Raji (cell line): ENCODE measurements at regions not wholly inside any gene's neighbourhood (a gene's known extent, or its start where the extent isn't known, plus 50 kb on each side); places are given as distances from the start of the nearest gene placed in this dataset.

Experiments used
- POLR2A ChIP-seq: IDR thresholded peaks from 2 replicates; pipeline ENCODE4 v1.6.1; 2011; ENCODE audit warnings: low read depth, low read length, control low read depth; ENCODE audit not compliant: insufficient read depth

DNA sequence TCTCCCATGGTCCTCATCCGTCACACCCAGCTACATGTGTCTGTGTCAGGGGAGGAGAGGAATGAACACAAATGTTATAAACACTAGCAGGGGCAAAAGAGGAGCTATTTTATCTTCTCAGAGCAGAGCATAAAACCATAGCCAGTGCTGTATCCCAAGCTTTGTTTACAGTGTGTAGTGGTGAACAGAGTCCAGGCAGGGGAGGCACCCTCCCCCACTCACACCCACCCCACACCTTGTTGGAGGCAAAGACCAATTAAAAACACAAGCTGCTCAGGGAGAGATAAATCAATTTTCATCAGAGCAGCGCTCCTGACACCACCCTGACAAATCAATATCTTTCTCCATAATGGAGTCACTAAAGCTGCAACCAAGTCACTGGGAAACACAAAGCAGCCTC is 132.6 kb upstream of the CCL2 start:
- TF ChIP-seq POLR2A: no peak

DNA sequence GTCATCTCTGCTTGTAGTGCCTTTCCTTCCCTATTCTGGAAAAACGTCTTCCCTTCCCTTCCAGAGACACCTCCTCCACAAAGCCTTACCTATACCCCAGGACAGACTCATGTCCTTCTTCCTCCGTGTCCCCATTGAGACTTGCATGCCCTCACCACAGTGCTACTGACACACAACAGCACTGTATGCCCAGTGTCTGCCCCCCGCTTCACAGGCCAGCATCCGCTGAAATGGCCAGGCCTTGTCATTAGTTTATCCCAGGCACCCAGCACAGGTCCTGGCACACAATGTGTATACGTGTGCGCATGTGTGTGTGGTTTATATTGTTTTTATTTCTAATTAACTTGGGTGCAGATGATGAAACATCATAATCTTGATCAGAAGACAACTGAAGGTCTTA is 130.1 kb upstream of the CCL2 start:
- TF ChIP-seq POLR2A: no peak

DNA sequence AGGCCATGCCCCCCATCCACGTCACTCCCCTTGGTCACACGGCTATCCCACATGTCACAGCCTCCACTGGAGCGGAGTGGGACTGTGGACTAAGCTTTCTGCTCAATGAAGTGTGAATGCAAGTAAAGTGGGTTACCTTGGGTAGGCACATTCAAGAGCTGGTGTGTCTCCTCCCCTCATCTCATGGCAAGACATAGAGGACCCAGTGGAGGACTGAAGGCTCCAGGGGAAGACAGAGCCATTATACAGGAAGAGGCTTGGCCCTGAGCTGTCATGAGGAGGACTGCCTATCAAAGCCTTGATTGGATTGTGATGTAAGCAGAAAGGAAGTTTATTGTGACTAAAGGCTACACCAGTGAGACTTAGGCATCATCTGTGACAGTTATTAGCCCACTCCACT is 129.2 kb upstream of the CCL2 start:
- TF ChIP-seq POLR2A: no peak

GRCh38 chr17:34126496-34126895 is 128.6 kb upstream of the CCL2 start:
- TF ChIP-seq POLR2A: no peak

DNA sequence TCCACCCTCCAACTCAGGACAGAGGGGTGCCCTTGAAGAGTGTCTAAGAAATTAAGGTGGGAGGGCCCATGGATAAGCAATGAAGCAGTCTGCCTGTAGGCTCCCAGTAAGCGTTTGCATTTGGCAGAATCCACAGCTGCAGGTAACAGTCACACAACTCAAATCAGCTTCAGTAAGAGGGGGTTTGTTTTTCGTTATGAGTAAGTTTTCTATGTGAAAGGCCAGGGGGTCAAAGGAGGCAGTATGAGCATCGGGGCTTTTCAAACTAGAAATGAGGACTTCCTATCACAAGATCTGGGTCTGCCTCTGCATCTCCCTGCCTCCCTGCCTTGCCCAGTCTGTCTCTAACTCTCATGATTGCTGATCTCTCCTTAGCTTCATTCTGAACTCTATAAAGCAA is 128.1 kb upstream of the CCL2 start:
- TF ChIP-seq POLR2A: no peak

DNA sequence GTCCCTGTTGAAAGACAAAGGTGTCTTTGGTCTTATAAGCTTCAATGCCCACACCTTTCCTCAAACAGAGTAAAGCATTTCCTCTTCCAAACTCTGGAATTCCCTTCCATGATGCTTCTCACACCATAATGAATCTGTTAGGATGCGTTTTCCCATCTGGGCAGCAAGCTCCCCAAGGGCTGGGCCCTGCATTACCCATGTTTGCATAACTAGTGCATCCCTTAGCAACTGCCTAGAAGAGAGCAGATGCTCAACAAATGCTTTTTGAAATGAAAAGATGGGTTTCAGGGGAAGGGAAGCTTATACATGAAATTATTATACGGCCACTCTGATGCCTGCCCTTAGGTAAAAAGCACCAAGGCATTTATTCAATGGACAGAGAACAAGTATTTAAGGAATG is 124.5 kb upstream of the CCL2 start:
- no peak for TF ChIP-seq POLR2A

DNA sequence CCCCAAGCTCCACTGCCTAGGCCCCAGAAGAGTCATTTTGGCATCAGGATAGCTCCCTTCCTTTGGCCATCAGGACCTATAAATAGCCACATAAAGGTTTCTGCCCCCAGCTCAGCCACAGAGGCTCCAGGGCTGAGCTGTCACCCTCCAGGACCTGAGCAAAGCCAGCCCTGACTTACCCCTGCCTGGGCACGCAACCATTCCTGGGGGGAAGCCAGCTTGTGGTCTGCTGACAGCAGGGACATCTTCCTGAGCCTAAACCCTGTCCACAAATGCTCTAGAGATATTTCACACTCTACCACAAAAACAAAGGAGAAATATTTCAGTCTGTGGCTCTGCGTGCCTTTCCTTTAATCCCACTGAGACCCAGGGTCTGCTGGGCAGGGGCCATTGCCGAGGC is 123.7 kb upstream of the CCL2 start:
- TF ChIP-seq POLR2A: no peak

DNA sequence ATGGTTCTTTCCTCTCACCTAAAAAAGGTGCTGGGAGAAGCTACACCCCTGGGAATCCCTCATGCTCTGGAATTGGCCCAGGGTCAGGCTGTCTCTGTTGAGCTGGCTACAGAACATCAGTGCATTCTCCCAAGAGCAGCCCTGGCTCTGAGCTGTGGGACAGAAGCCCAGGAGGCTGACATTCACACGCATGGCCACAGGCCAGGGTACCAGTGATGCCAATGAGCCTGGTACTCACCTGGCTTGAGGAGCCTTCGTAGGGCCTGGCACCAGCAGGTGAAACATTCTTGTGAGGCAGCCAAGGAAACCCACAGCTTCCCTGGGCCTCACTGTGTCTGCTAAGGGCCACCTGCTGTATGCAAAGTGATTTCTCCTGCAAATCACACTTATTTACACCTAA is 121.7 kb upstream of the CCL2 start:
- no peak for TF ChIP-seq POLR2A

DNA sequence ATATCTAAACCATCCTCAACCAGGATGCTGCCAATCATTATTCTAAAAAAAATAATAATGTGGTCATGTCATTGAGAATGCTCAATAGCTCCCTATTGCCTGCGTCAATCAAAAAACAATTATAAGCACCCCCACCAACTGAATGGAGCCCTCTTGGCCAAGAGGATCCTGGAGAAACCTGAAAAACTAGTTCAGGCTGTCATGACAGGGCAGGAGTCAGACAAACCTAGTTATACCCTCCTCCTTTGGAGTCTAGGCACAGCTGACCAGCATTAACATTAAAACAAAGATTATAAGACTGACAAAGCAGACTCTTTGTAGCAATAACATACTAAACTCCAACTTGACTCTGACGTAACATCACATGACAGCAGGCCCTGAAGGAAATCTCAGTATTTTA is 119.2 kb upstream of the CCL2 start:
- no peak for TF ChIP-seq POLR2A

GRCh38 chr17:34140006-34140405 is 115.1 kb upstream of the CCL2 start:
- TF ChIP-seq POLR2A: no peak

DNA sequence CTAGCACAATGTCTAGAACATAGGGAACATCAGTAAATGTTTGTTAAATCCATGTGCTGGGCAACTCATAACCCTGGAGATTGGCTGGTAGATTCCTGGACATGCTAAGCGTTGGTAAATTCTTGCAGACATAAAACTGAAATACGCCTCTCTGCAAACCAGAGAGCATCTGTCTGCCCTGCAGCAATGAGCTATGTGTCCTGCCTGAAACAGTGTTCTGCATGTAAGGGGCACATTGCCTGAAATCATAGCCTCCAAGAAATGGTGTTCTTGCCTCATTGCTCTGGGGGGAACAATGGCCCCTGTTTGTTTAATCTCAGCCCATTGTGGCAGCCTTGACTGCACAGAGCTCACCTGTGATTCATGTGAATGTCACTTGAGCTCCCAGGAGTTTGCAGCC is 113.5 kb upstream of the CCL2 start:
- TF ChIP-seq POLR2A: no peak

- TF ChIP-seq POLR2A: no peak
Observed at GRCh38 chr17:34143430-34143829, 111.7 kb upstream of the CCL2 start.

- no peak for TF ChIP-seq POLR2A
Observed at GRCh38 chr17:34146440-34147043, 108.5 kb upstream of the CCL2 start.

- no peak for TF ChIP-seq POLR2A
Observed at GRCh38 chr17:34151102-34151501, 104.0 kb upstream of the CCL2 start.

- TF ChIP-seq POLR2A: no peak
Observed at GRCh38 chr17:34153991-34154390, 101.1 kb upstream of the CCL2 start.

DNA sequence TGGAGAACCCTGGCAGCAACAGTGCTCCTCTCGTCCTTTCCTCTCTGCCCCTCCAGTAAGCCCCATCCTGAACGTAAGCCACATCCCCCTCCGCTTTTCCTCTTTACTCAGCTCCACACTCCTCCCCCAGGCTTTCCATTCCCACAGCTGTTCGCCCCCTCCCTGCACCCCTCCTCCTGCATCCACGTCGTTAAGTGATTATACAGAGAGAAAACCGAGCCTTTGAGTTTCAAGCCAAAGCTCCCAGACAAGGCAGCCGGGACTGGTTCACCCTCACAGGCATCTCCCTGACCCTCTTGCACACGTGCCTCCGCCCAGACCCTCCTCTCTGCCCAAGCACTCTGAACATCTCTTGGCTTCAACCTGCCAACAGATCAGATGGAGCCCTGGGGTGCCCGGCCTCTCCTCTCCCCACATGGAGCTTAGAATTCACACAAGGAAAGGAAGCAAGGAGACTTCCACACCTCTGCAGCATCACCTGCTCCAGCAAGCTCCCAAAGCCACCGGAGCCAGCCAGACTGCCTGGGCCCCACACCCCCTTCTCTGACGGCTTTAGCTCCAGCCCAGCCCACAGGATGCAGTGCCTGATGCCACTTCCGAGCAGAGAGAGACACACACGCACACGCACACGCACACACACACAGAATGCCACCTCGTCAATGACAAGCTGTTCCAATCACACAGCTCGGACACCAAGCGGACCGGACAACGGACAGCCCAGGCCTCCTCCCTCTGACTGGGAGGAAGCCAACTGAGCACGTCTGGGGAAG is 99.9 kb upstream of the CCL2 start:
- no peak for TF ChIP-seq POLR2A

DNA sequence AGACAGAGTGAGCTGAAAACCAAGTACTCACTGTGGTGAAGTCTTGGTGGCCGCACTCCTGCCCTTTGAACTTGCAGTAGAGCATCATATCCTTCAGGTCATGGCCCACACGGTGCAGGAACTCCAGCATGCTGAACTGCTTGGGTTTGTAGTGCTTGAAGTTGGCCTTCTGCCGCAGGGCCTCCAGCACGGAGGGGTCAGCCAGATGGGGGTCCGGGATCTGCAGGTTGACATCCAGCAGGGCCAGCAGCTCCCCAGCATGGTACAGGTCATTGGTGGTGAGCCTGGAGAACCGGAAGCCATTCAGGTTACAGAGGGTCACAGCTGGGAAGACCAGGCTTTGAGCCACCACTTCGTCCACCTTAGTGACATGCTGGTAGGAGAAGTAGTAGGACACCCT is 99.1 kb upstream of the CCL2 start:
- no peak for TF ChIP-seq POLR2A
